ENCODE measurements at regions not wholly inside any gene's neighbourhood (a gene's known extent, or its start where the extent isn't known, plus 50 kb on each side); places are given as distances from the start of the nearest gene placed in this dataset.
"Not testable (repeated sequence)": the region's sequence is repeated elsewhere in the genome, so short reads cannot be mapped to it uniquely, and the experiment has no call there.

- no CpG with 5 or more reads among the region's 1 CpG for WGBS, 2 donors (ENCODE audit: extremely low coverage in 2 of 2, insufficient read length in 2 of 2, insufficient replicate concordance in 1 of 2)
- H3K4me1 ChIP-seq (ENCODE audit: control insufficient read depth in 2 of 2, insufficient read depth in 1 of 2, low read depth in 1 of 2, low read length in 2 of 2): peaks cover 4 to 5% of the 10 kb centered on the region in 2 donors
- H3K4me2 ChIP-seq (ENCODE audit: insufficient read depth, low read length, poor library complexity, severe bottlenecking): no peak overlapping the region
- H3K79me1 ChIP-seq (ENCODE audit: low read depth, low read length): no peaks in the 10 kb centered on the region
- H3K4me3 ChIP-seq (ENCODE audit: low read length in 2 of 2): no peak overlapping the region
- no peak overlapping the region for H3K18ac ChIP-seq (ENCODE audit: low read length)
- H4K91ac ChIP-seq (ENCODE audit: low read depth, low read length, poor library complexity): no peak overlapping the region
- no peak overlapping the region for H2BK120ac ChIP-seq (ENCODE audit: low read depth, low read length)
- H3K4ac ChIP-seq (ENCODE audit: low read length): no peak overlapping the region
- H3K27me3 ChIP-seq (ENCODE audit: control insufficient read depth in 3 of 3, insufficient read depth in 3 of 3, low read depth in 1 of 3, low read length in 3 of 3): no peaks in the 10 kb centered on the region
- no peak overlapping the region for H3K27ac ChIP-seq (replicated peaks; ENCODE audit: low read length)
- H3K36me3 ChIP-seq (replicated peaks in 1 of 2; ENCODE audit: control insufficient read depth in 2 of 2, insufficient read depth in 2 of 2, low read length in 2 of 2): no peaks in the 10 kb centered on the region
- DNase-seq (ENCODE audit: low spot score): no peak
- no peak overlapping the region for H2BK12ac ChIP-seq (ENCODE audit: low read length)
- no peak overlapping the region for H3K23ac ChIP-seq (ENCODE audit: low read depth, low read length, poor library complexity)
- H3K9me3 ChIP-seq (replicated peaks in 1 of 2; ENCODE audit: control insufficient read depth in 2 of 2, insufficient read depth in 1 of 2, low read depth in 1 of 2, low read length in 2 of 2): no peaks in the 10 kb centered on the region
- H2BK5ac ChIP-seq (ENCODE audit: low read length): no peak overlapping the region
- H4K8ac ChIP-seq (ENCODE audit: low read depth, low read length): no peak overlapping the region
- H2BK15ac ChIP-seq (ENCODE audit: low read length): no peak overlapping the region
- H3K14ac ChIP-seq (ENCODE audit: low read length): no peak overlapping the region
- no peak overlapping the region for H2AFZ ChIP-seq (ENCODE audit: low read length)
- no peak overlapping the region for H2AK5ac ChIP-seq (ENCODE audit: low read depth, low read length)
- H3K9ac ChIP-seq (ENCODE audit: low read depth, low read length, poor library complexity): no peak overlapping the region
These were observed 237.7 kb downstream of the ETV1 start for GRCh38 chr7:13751766-13752165.

- H3K27ac ChIP-seq (replicated peaks; ENCODE audit: low read length): no peak overlapping the region
- no peak overlapping the region for H3K14ac ChIP-seq (ENCODE audit: low read length)
- no peak overlapping the region for H3K4me2 ChIP-seq (ENCODE audit: insufficient read depth, low read length, poor library complexity, severe bottlenecking)
- no peak overlapping the region for H4K91ac ChIP-seq (ENCODE audit: low read depth, low read length, poor library complexity)
- H3K4ac ChIP-seq (ENCODE audit: low read length): no peak overlapping the region
- no peaks in the 10 kb centered on the region for H3K36me3 ChIP-seq (replicated peaks in 1 of 2; ENCODE audit: control insufficient read depth in 2 of 2, insufficient read depth in 2 of 2, low read length in 2 of 2)
- H2BK15ac ChIP-seq (ENCODE audit: low read length): no peak overlapping the region
- H3K18ac ChIP-seq (ENCODE audit: low read length): no peak overlapping the region
- H2BK12ac ChIP-seq (ENCODE audit: low read length): no peak overlapping the region
- H3K4me3 ChIP-seq (ENCODE audit: low read length in 2 of 2): no peak overlapping the region
- no peak overlapping the region for H2BK120ac ChIP-seq (ENCODE audit: low read depth, low read length)
- H3K23ac ChIP-seq (ENCODE audit: low read depth, low read length, poor library complexity): no peak overlapping the region
- H3K9me3 ChIP-seq (replicated peaks in 1 of 2; ENCODE audit: control insufficient read depth in 2 of 2, insufficient read depth in 1 of 2, low read depth in 1 of 2, low read length in 2 of 2): no peaks in the 10 kb centered on the region
- H3K4me1 ChIP-seq (ENCODE audit: control insufficient read depth in 2 of 2, insufficient read depth in 1 of 2, low read depth in 1 of 2, low read length in 2 of 2): no peaks in the 10 kb centered on the region
- WGBS, 2 donors (ENCODE audit: extremely low coverage in 2 of 2, insufficient read length in 2 of 2, insufficient replicate concordance in 1 of 2): no CpG with 5 or more reads among the region's 1 CpG
- H2AFZ ChIP-seq (ENCODE audit: low read length): no peak overlapping the region
- H2AK5ac ChIP-seq (ENCODE audit: low read depth, low read length): no peak overlapping the region
- H3K9ac ChIP-seq (ENCODE audit: low read depth, low read length, poor library complexity): no peak overlapping the region
- H3K79me1 ChIP-seq (ENCODE audit: low read depth, low read length): no peaks in the 10 kb centered on the region
- DNase-seq (ENCODE audit: low spot score): no peak
- no peak overlapping the region for H4K8ac ChIP-seq (ENCODE audit: low read depth, low read length)
- no peak overlapping the region for H2BK5ac ChIP-seq (ENCODE audit: low read length)
- no peaks in the 10 kb centered on the region for H3K27me3 ChIP-seq (ENCODE audit: control insufficient read depth in 3 of 3, insufficient read depth in 3 of 3, low read depth in 1 of 3, low read length in 3 of 3)
These were observed 231.6 kb downstream of the ETV1 start for GRCh38 chr7:13757841-13758240.

GRCh38 chr7:13765853-13766252, 223.6 kb downstream of the ETV1 start:
- H3K4me1 ChIP-seq (ENCODE audit: control insufficient read depth in 2 of 2, insufficient read depth in 1 of 2, low read depth in 1 of 2, low read length in 2 of 2); H2AK5ac ChIP-seq (ENCODE audit: low read depth, low read length); H3K79me1 ChIP-seq (ENCODE audit: low read depth, low read length); H3K9ac ChIP-seq (ENCODE audit: low read depth, low read length, poor library complexity); H4K91ac ChIP-seq (ENCODE audit: low read depth, low read length, poor library complexity); H3K27me3 ChIP-seq (ENCODE audit: control insufficient read depth in 3 of 3, insufficient read depth in 3 of 3, low read depth in 1 of 3, low read length in 3 of 3); H3K23ac ChIP-seq (ENCODE audit: low read depth, low read length, poor library complexity); H3K36me3 ChIP-seq (replicated peaks in 1 of 2; ENCODE audit: control insufficient read depth in 2 of 2, insufficient read depth in 2 of 2, low read length in 2 of 2); H3K4ac ChIP-seq (ENCODE audit: low read length); H4K8ac ChIP-seq (ENCODE audit: low read depth, low read length); H3K4me2 ChIP-seq (ENCODE audit: insufficient read depth, low read length, poor library complexity, severe bottlenecking); H2BK5ac ChIP-seq (ENCODE audit: low read length); H2BK120ac ChIP-seq (ENCODE audit: low read depth, low read length); H2AFZ ChIP-seq (ENCODE audit: low read length); H2BK15ac ChIP-seq (ENCODE audit: low read length); H3K27ac ChIP-seq (replicated peaks; ENCODE audit: low read length); H3K14ac ChIP-seq (ENCODE audit: low read length); H3K4me3 ChIP-seq (ENCODE audit: low read length in 2 of 2); H2BK12ac ChIP-seq (ENCODE audit: low read length); DNase-seq (ENCODE audit: low spot score); H3K18ac ChIP-seq (ENCODE audit: low read length); H3K9me3 ChIP-seq (replicated peaks in 1 of 2; ENCODE audit: control insufficient read depth in 2 of 2, insufficient read depth in 1 of 2, low read depth in 1 of 2, low read length in 2 of 2): not testable (repeated sequence)
- WGBS, 2 donors (ENCODE audit: extremely low coverage in 2 of 2, insufficient read length in 2 of 2, insufficient replicate concordance in 1 of 2): no CpG with 5 or more reads among the region's 16 CpGs

- no peak overlapping the region for H2AK5ac ChIP-seq (ENCODE audit: low read depth, low read length)
- H3K36me3 ChIP-seq (replicated peaks in 1 of 2; ENCODE audit: control insufficient read depth in 2 of 2, insufficient read depth in 2 of 2, low read length in 2 of 2): no peaks in the 10 kb centered on the region
- H4K91ac ChIP-seq (ENCODE audit: low read depth, low read length, poor library complexity): no peak overlapping the region
- no peak overlapping the region for H2BK15ac ChIP-seq (ENCODE audit: low read length)
- H4K8ac ChIP-seq (ENCODE audit: low read depth, low read length): no peak overlapping the region
- no peak overlapping the region for H3K4me3 ChIP-seq (ENCODE audit: low read length in 2 of 2)
- no peak overlapping the region for H2BK5ac ChIP-seq (ENCODE audit: low read length)
- no peaks in the 10 kb centered on the region for H3K27me3 ChIP-seq (ENCODE audit: control insufficient read depth in 3 of 3, insufficient read depth in 3 of 3, low read depth in 1 of 3, low read length in 3 of 3)
- H3K4me2 ChIP-seq (ENCODE audit: insufficient read depth, low read length, poor library complexity, severe bottlenecking): no peak overlapping the region
- H3K23ac ChIP-seq (ENCODE audit: low read depth, low read length, poor library complexity): no peak overlapping the region
- no peaks in the 10 kb centered on the region for H3K79me1 ChIP-seq (ENCODE audit: low read depth, low read length)
- H3K14ac ChIP-seq (ENCODE audit: low read length): no peak overlapping the region
- DNase-seq (ENCODE audit: low spot score): no peak
- H3K4ac ChIP-seq (ENCODE audit: low read length): no peak overlapping the region
- no peak overlapping the region for H2BK120ac ChIP-seq (ENCODE audit: low read depth, low read length)
- H3K4me1 ChIP-seq (ENCODE audit: control insufficient read depth in 2 of 2, insufficient read depth in 1 of 2, low read depth in 1 of 2, low read length in 2 of 2): no peaks in the 10 kb centered on the region
- H3K18ac ChIP-seq (ENCODE audit: low read length): no peak overlapping the region
- WGBS, 2 donors (ENCODE audit: extremely low coverage in 2 of 2, insufficient read length in 2 of 2, insufficient replicate concordance in 1 of 2): no CpG with 5 or more reads among the region's 1 CpG
- H3K9ac ChIP-seq (ENCODE audit: low read depth, low read length, poor library complexity): no peak overlapping the region
- no peaks in the 10 kb centered on the region for H3K9me3 ChIP-seq (replicated peaks in 1 of 2; ENCODE audit: control insufficient read depth in 2 of 2, insufficient read depth in 1 of 2, low read depth in 1 of 2, low read length in 2 of 2)
- no peak overlapping the region for H2AFZ ChIP-seq (ENCODE audit: low read length)
- H3K27ac ChIP-seq (replicated peaks; ENCODE audit: low read length): no peak overlapping the region
- H2BK12ac ChIP-seq (ENCODE audit: low read length): no peak overlapping the region
These were observed 219.2 kb downstream of the ETV1 start for GRCh38 chr7:13770305-13770704.

All from neuronal stem cell (in vitro differentiated cells).